Keratinocyte (primary cell): ENCODE measurements at regions not wholly inside any gene's neighbourhood (a gene's known extent, or its start where the extent isn't known, plus 50 kb on each side); places are given as distances from the start of the nearest gene placed in this dataset.

Experiments used
- CTCF ChIP-seq, 3 experiments: IDR thresholded peaks in 1 of 3; conservative IDR thresholded peaks in 1 of 3; optimal IDR thresholded peaks in 1 of 3; 2 replicates in 2 of 3; 3 replicates in 1 of 3; pipeline versions ENCODE3 to v1.5.1; 2011; ENCODE audit warnings: low read length in 3 of 3, mild to moderate bottlenecking in 3 of 3, moderate library complexity in 2 of 3, control low read depth in 1 of 3, inconsistent platforms in 1 of 3; ENCODE audit not compliant: insufficient read depth in 2 of 3; ENCODE audit errors: extremely low read depth in 1 of 3
- EZH2 ChIP-seq: IDR thresholded peaks from one replicate; pipeline ENCODE4 v1.6.1; 2012; ENCODE audit warnings: inconsistent platforms, mild to moderate bottlenecking, low read length, moderate library complexity

- TF ChIP-seq CTCF (optimal IDR thresholded peaks at IDR 0.05 in 1 of 3, IDR thresholded peaks at IDR 0.05 in 1 of 3, conservative IDR thresholded peaks at IDR 0.05 in 1 of 3; ENCODE audit: extremely low read depth in 1 of 3, insufficient read depth in 2 of 3, low read length in 3 of 3) (no peak), EZH2 (no peak)
Measured at GRCh38 chr14:76708771-76709170, 52.5 kb upstream of the VASH1 start.
